Stomach smooth muscle (tissue), 2 donors: ENCODE measurements at regions not wholly inside any gene's neighbourhood (a gene's known extent, or its start where the extent isn't known, plus 50 kb on each side); places are given as distances from the start of the nearest gene placed in this dataset.
"Not testable (repeated sequence)": the region's sequence is repeated elsewhere in the genome, so short reads cannot be mapped to it uniquely, and the experiment has no call there.

Experiments
- H3K27ac ChIP-seq: one replicate; pipeline ENCODE4 v1.7.0; 2013; ENCODE audit warnings: mild to moderate bottlenecking, low read length, inconsistent platforms
- H3K27me3 ChIP-seq, 2 donors: one replicate each; pipeline ENCODE4 v1.7.0; 2013; ENCODE audit warnings: low read length in 2 of 2; ENCODE audit not compliant: insufficient read depth in 2 of 2, control insufficient read depth in 1 of 2
- H3K36me3 ChIP-seq, 2 donors: one replicate each; pipeline ENCODE4 v1.7.0; 2013; ENCODE audit warnings: low read length in 2 of 2; ENCODE audit not compliant: control insufficient read depth in 2 of 2, insufficient read depth in 2 of 2
- H3K4me1 ChIP-seq: one replicate; pipeline ENCODE4 v1.7.0; 2013; ENCODE audit warnings: low read length; ENCODE audit not compliant: control insufficient read depth, insufficient read depth
- H3K4me3 ChIP-seq, 2 donors: one replicate each; pipeline ENCODE4 v1.7.0; 2013; ENCODE audit warnings: low read length in 2 of 2
- H3K9ac ChIP-seq, 2 donors: one replicate each; pipeline ENCODE4 v1.7.0; 2013; ENCODE audit warnings: low read length in 2 of 2, mild to moderate bottlenecking in 1 of 2
- H3K9me3 ChIP-seq, 2 donors: one replicate each; pipeline ENCODE4 v1.7.0; 2013; ENCODE audit warnings: low read length in 2 of 2; ENCODE audit not compliant: control insufficient read depth in 2 of 2
- donor health status: healthy.
- donor health status: Pancreatic carcinoma.

DNA sequence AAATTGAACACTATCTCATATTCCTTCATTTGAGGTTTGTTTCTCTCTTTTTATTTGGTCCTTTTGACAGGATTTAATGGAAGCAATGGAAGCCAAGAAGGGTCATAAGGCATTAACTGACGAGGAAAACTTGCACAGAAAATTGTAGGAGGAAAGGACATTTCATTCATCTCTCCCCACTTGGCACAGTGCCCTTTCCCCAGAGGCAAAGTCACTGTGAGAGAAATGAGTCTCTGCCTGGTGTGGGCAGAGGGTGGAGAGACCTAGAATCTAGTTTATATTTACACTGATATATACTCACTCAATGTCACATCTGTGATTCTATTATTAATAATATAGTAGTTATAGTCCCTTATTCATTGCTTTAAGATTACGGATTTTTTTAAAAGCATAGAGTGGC, 324.6 kb upstream of the IL12A start:
- H3K4me1 ChIP-seq, result no peaks in the 10 kb centered on the region
- H3K27me3 ChIP-seq, result no peaks in the 10 kb centered on the region
- no peak overlapping the region for H3K27ac ChIP-seq
- H3K9me3 ChIP-seq, result peaks cover 0 to 7% of the 10 kb centered on the region in 2 donors
- H3K4me3 ChIP-seq, result no peak overlapping the region
- H3K9ac ChIP-seq, result no peak overlapping the region
- no peaks in the 10 kb centered on the region for H3K36me3 ChIP-seq

DNA sequence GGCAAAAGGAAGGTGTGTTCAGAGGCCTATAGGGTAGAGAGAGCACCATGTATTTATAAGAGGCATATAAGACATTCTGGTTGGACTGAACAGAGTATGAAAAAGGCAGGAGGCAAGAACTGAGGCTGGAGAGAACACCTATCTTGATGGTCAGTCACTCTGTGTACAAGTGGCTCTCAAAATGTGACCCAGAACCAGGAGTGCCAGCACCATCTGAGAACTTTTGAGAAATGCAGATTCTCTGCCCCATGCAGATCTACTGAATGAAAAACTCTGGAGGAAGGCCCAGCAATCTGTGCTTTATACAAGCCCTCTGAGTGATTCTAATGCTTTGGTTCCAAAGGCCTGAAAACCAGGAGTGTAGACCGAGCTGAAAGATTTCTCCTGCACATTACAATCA, 324.0 kb upstream of the IL12A start:
- Histone ChIP-seq H3K4me1 (no peaks in the 10 kb centered on the region), H3K9ac (no peak overlapping the region), H3K27me3 (no peaks in the 10 kb centered on the region), H3K27ac (no peak overlapping the region), H3K36me3 (no peaks in the 10 kb centered on the region), H3K4me3 (no peak overlapping the region), H3K9me3 (peaks cover 0 to 7% of the 10 kb centered on the region in 2 donors)

DNA sequence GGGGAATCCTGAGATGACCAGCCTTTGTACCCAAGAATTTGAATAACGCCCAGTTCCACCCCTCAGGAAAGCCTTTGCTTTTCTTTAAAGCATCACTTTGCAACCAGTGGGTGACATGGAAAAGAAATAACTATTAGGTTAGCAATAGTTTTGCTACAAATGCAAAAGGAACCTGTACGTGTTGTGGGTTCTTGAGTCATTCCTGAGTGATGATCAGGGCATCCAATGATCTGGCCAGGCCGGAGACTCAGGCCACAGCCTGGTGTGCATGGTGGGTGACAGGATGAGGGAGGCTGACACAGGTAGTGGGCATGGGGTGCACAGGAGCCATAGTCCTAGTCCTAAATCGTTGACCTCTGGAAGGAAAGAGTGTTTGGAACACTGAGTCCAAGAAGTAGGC, 321.4 kb upstream of the IL12A start:
- no peaks in the 10 kb centered on the region for H3K27me3 ChIP-seq
- H3K36me3 ChIP-seq, result no peaks in the 10 kb centered on the region
- H3K27ac ChIP-seq, result no peak overlapping the region
- no peak overlapping the region for H3K4me3 ChIP-seq
- H3K9me3 ChIP-seq, result peaks cover 0 to 3% of the 10 kb centered on the region in 2 donors
- H3K9ac ChIP-seq, result no peak overlapping the region
- no peaks in the 10 kb centered on the region for H3K4me1 ChIP-seq

DNA sequence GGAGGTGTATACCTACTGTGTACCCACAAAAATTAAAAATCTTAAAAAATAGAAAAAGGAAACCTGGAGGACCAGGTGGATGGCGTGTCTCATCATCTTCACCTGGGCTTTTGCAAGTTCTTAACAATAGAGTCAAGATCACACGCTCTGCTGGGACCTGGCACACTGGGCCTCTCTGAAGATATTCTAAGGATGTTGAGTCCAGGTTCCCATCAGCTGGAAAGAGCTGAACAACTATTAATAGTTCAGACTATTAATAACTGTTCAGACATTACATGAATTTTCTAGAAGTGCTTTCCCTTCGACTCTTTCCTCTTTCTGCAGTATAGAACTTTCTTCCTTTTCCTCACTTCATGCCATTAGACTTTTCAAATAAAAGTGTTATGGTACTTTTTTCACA, 320.2 kb upstream of the IL12A start:
- Histone ChIP-seq H3K36me3 (no peaks in the 10 kb centered on the region), H3K4me3 (no peak overlapping the region)

DNA sequence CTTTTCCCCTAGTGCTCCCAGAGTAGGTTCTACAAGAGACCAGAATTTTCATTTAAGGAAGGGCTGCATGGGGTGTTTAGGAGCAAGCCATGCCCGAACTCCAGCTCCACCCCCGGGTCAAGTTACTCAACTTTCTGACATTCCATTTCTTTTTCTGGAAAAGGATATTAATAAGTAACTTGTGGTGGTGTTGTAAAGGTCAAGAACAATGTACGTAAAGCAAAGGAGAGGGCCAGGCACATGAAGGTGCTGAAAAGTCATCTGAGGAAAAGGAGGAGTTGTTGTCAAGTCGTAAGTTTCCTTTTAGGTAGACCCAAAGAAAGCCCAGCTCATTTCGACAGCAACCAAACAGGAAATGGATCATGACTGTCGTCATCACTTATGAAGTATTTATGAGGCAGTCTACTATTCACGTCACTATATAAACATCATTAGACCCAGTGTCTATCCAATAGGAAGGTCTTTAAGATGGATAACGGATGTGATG, 319.6 kb upstream of the IL12A start:
- Histone ChIP-seq H3K4me1 (no peaks in the 10 kb centered on the region), H3K9me3 (no peaks in the 10 kb centered on the region), H3K36me3 (no peaks in the 10 kb centered on the region), H3K9ac (no peak overlapping the region), H3K27ac (no peak overlapping the region), H3K4me3 (no peak overlapping the region), H3K27me3 (no peaks in the 10 kb centered on the region)

More for the DNA sequence above, 320.2 kb upstream of the IL12A start:
- no peak overlapping the region for H3K27ac ChIP-seq
- no peaks in the 10 kb centered on the region for H3K4me1 ChIP-seq
- no peaks in the 10 kb centered on the region for H3K9me3 ChIP-seq
- no peaks in the 10 kb centered on the region for H3K27me3 ChIP-seq
- H3K9ac ChIP-seq, result no peak overlapping the region

DNA sequence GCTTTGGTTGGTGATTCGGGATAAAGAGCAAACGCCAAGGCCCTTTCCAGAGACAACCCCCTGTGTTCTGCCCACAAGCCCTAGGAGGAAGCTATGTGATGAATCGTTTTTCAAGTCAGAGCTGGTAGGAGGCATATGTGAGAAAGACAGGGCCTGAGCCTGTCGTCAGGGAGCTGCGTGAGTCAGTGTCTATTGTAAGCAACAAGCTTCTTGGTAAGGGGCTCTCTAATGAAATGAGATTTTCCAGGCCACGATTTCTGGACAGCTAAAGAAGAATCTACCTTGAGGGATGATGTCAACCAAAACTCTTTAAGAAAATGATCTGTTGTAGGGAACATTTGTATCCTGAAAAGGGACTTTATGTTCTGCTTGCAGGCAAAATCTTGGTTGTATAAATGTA, 318.9 kb upstream of the IL12A start:
- H3K27me3 ChIP-seq, result no peaks in the 10 kb centered on the region
- H3K36me3 ChIP-seq, result no peaks in the 10 kb centered on the region
- no peaks in the 10 kb centered on the region for H3K9me3 ChIP-seq
- no peak overlapping the region for H3K4me3 ChIP-seq
- H3K9ac ChIP-seq, result no peak overlapping the region
- no peak overlapping the region for H3K27ac ChIP-seq
- H3K4me1 ChIP-seq, result no peaks in the 10 kb centered on the region

DNA sequence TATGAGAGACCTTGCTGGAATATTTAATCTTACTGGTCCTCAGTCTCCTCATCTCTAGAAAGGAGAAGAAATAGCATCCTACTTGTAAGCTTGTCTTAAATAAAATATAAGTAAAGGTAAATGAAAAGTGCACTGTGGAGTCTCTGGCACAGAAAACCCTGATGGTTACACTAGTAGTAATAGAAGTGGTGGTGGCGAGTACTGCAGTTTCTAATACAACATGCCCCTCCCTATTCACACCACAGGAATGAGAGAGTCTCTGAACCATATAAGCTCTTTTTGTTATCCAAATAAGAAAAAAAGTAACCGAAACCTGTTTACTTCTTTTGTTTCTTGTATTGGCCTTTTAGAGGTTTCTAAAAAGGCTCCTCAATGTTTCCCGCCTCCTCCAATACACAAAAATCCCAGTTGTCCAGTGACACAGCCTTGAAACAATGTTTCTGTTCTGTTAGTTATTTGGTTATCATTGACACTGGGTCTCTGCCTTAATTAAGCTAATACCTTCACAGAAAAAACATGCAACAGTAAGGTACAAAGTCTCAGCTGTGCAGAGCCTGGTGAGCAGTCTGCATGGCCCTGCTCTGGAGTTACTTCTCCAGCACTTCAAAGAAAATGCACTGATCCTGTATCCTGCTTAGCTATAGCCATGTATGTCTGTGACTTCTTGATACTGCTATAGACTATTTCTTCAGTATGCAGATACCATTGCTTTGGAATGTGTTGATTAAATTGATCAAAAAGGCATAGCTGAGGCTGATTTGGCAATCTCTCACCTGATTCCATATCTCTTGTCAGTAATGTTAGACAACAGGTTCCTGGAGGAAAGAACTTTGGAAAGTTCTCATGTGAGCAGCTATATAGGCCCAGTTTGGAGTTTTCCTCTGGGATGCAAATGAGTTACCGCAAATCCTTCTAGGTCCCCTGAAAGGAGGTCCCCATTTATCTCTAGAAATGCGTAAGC, 315.6 kb upstream of the IL12A start:
- H3K4me3 ChIP-seq, result no peak overlapping the region
- no peaks in the 10 kb centered on the region for H3K9me3 ChIP-seq
- H3K27me3 ChIP-seq, result no peaks in the 10 kb centered on the region
- H3K9ac ChIP-seq, result no peak overlapping the region
- H3K36me3 ChIP-seq, result no peaks in the 10 kb centered on the region
- H3K4me1 ChIP-seq, result no peaks in the 10 kb centered on the region
- no peak overlapping the region for H3K27ac ChIP-seq

DNA sequence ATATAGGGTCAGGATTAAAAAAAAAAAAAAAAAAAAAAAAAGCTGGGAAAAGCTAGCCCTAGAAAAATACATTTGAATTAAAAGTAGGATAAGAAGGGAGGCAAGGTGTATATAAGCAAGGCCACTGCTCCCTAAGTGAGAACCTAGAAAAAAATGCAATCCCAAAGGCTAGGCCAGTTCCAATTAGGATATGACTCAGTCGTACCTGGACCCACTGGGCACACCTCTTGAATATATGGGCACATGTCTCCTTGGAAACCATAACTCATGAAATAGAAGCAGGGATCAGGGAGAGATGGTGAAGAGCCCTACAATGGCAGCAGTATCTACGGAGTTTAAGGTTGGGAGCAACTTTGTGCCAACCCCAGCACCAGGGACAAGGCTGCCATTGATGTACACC, 314.1 kb upstream of the IL12A start:
- H3K9me3 ChIP-seq, result no peaks in the 10 kb centered on the region
- no peaks in the 10 kb centered on the region for H3K36me3 ChIP-seq
- H3K9ac ChIP-seq, result no peak overlapping the region
- no peak overlapping the region for H3K27ac ChIP-seq
- no peak overlapping the region for H3K4me3 ChIP-seq
- no peaks in the 10 kb centered on the region for H3K4me1 ChIP-seq
- no peaks in the 10 kb centered on the region for H3K27me3 ChIP-seq

DNA sequence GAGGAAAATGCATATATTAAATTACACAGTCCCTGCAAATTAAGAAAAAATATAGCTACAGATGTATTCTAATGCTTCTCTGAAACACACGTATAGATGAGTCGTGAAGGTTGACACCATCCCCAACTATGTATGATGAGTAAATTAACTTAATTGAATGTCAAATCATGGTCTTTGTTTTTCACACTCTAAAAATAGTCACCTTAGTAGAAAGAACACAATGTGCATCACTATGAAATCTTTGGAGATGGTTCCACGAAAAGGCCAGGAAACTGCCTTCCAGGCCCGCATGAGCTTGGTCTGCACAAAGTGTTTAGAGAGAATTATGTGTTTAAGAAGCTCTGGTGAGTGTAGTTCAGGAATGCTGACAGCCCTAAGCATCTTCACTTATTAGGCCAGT, 313.4 kb upstream of the IL12A start:
- Histone ChIP-seq H3K9me3 (no peaks in the 10 kb centered on the region), H3K4me3 (no peak overlapping the region), H3K4me1 (no peaks in the 10 kb centered on the region), H3K9ac (no peak overlapping the region), H3K36me3 (no peaks in the 10 kb centered on the region), H3K27ac (no peak overlapping the region), H3K27me3 (no peaks in the 10 kb centered on the region)

DNA sequence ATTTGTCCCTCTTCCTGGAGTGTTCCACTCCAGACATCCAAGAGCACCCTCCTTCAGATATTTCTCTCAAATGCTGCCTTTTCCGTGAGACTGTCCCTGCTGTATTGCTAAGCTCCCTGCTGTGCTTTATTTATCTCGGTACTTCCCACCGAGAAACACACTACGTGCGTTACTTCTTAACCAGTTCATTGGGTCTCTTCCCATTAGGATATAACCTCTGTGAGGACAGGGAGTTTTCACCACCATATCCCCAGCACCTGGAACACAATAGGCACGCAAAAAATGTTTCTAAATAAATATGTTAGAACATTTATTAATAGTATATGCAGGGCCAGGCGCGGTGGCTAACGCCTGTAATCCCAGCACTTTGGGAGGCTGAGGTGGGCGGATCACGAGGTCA, 308.7 kb upstream of the IL12A start:
- no peaks in the 10 kb centered on the region for H3K4me1 ChIP-seq
- H3K27me3 ChIP-seq, result no peaks in the 10 kb centered on the region
- no peak overlapping the region for H3K9ac ChIP-seq
- H3K27ac ChIP-seq, result no peak overlapping the region
- no peaks in the 10 kb centered on the region for H3K9me3 ChIP-seq
- H3K4me3 ChIP-seq, result no peak overlapping the region
- no peaks in the 10 kb centered on the region for H3K36me3 ChIP-seq

DNA sequence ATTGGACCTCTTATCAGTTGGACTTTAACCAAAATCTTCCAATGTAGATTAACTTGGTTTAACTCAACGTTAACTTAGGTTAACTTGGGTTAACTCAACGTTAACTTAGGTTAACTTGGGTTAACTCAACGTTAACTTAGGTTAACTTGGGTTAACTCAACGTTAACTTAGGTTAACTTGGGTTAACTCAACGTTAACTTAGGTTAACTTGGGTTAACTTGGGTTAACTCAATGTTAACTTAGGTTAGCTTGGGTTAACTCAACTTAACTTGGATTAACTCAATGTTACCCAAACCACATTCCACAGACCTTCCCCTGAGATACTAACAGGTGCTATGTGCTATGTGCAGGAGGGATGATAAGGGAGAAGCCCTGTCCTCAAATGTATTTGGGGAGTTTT, 306.9 kb upstream of the IL12A start:
- not testable (repeated sequence) for H3K27me3 ChIP-seq, H3K9me3 ChIP-seq, H3K27ac ChIP-seq, H3K4me3 ChIP-seq, H3K36me3 ChIP-seq, H3K9ac ChIP-seq, H3K4me1 ChIP-seq
